Upper lobe of left lung (tissue), 6 donors: ENCODE measurements at regions not wholly inside any gene's neighbourhood (a gene's known extent, or its start where the extent isn't known, plus 50 kb on each side); places are given as distances from the start of the nearest gene placed in this dataset.
A peak's percentile ranks its signal among the peaks of the same experiment; 100 is the strongest.

ENCODE experiments used
- ATAC-seq, 2 donors: fragments of 200-7000 bp; cut with Tn5 transposase; one replicate each; pipeline ENCODE4 v1.9.1; 2022; ENCODE audit warnings: mild to moderate bottlenecking in 2 of 2, moderate library complexity in 2 of 2; ENCODE audit not compliant: low FRiP score in 2 of 2
- DNase-seq, 2 donors: peaks; one replicate each; pipeline ENCODE4 v3.0.0-alpha.2; 2019 to 2020
- H3K27ac ChIP-seq, 4 donors: fragments of 200-600 bp; sonication (generic); one replicate each; pipeline ENCODE4 v1.5.1; 2016 to 2019
- H3K27me3 ChIP-seq, 4 donors: fragments of 200-600 bp; sonication (generic); one replicate each; pipeline ENCODE4 v1.5.1; 2017 to 2019
- H3K36me3 ChIP-seq, 4 donors: fragments of 200-600 bp; sonication (generic); one replicate each; pipeline ENCODE4 v1.5.1; 2016 to 2019
- H3K4me1 ChIP-seq, 4 donors: fragments of 200-600 bp; sonication (generic); one replicate each; pipeline ENCODE4 v1.5.1; 2018 to 2019
- H3K4me3 ChIP-seq, 4 donors: fragments of 200-600 bp; sonication (generic); one replicate each; pipeline ENCODE4 v1.5.1; 2017 to 2019; ENCODE audit warnings: mild to moderate bottlenecking in 2 of 4, moderate library complexity in 1 of 4
- H3K9me3 ChIP-seq, 4 donors: fragments of 200-600 bp; sonication (generic); one replicate each; pipeline ENCODE4 v1.5.1; 2018 to 2019
- CTCF ChIP-seq, 6 experiments: fragments of 450-650 bp in 4 of 6; fragments of 200-600 bp in 2 of 6; sonication (generic) in 2 of 6; IDR thresholded peaks; one replicate each; pipeline ENCODE4 v1.5.1; 2016 to 2019; ENCODE audit warnings: antibody characterized with exemption in 6 of 6
- EP300 ChIP-seq, 4 donors: sonication (generic); formaldehyde crosslinking; IDR thresholded peaks; one replicate each; pipeline ENCODE4 v1.5.1; 2017; ENCODE audit warnings: antibody characterized with exemption in 4 of 4, control low read depth in 2 of 4
- POLR2A ChIP-seq, 4 donors: fragments of 450-650 bp; IDR thresholded peaks; one replicate each; pipeline ENCODE4 v1.5.1; 2016 to 2017; ENCODE audit warnings: antibody characterized with exemption in 4 of 4, mild to moderate bottlenecking in 2 of 4
- POLR2AphosphoS5 ChIP-seq, 2 donors: sonication (generic); formaldehyde crosslinking; IDR thresholded peaks; one replicate each; pipeline ENCODE4 v1.5.1; 2017; ENCODE audit warnings: antibody characterized with exemption in 2 of 2
- WGBS, 2 donors: methylation state at CpG; one replicate each; pipeline ENCODE4 v1.1.5; 2017 to 2018; 5-methylcytosine and 5-hydroxymethylcytosine counted together
- donor health status: DM: no; HTN: no; CAD: no; lungs with moderate emphysema.
- donor health status: DM: no; HTN: yes; CAD: no; lungs with severe emphysema.

GRCh38 chr11:70647188-70648166 lies 249.1 kb downstream of the CTTN start:
- Histone ChIP-seq H3K4me3 (no peak overlapping the region), H3K4me1 (no peaks in the 10 kb centered on the region), H3K27me3 (no peaks in the 10 kb centered on the region), H3K36me3 (no peaks in the 10 kb centered on the region), H3K9me3 (no peaks in the 10 kb centered on the region), H3K27ac (no peak overlapping the region)
- TF ChIP-seq CTCF (IDR thresholded peaks at IDR 0.05): no peak
- DNase-seq (no peak), ATAC-seq (no peak)
- WGBS, 2 donors: 54 to 65% methylated on average over 21 of the region's 21 CpGs

GRCh38 chr11:70650075-70650909 lies 252.0 kb downstream of the CTTN start:
- Histone ChIP-seq H3K27ac (no peak overlapping the region), H3K27me3 (no peaks in the 10 kb centered on the region), H3K9me3 (no peaks in the 10 kb centered on the region), H3K4me3 (no peak overlapping the region), H3K36me3 (no peaks in the 10 kb centered on the region), H3K4me1 (no peaks in the 10 kb centered on the region)
- DNase-seq (peak in 1 of 2 donors; percentile 43), ATAC-seq (peak; percentile 77 to 85)
- 51 to 60% methylated on average over 4 of the region's 4 CpGs for WGBS, 2 donors
- no peak for TF ChIP-seq POLR2A (IDR thresholded peaks at IDR 0.05)
- TF ChIP-seq CTCF (IDR thresholded peaks at IDR 0.05): no peak
- TF ChIP-seq EP300 (IDR thresholded peaks at IDR 0.05): no peak
- no peak for TF ChIP-seq POLR2AphosphoS5 (IDR thresholded peaks at IDR 0.05)

GRCh38 chr11:70651031-70651430 lies 252.7 kb downstream of the CTTN start:
- Histone ChIP-seq H3K4me1 (no peaks in the 10 kb centered on the region), H3K27ac (no peak overlapping the region), H3K36me3 (no peaks in the 10 kb centered on the region), H3K27me3 (no peaks in the 10 kb centered on the region), H3K4me3 (no peak overlapping the region), H3K9me3 (no peaks in the 10 kb centered on the region)
- DNase-seq (no peak), ATAC-seq (no peak)
- no peak for TF ChIP-seq POLR2A (IDR thresholded peaks at IDR 0.05)
- no peak for TF ChIP-seq POLR2AphosphoS5 (IDR thresholded peaks at IDR 0.05)
- TF ChIP-seq CTCF (IDR thresholded peaks at IDR 0.05): no peak
- TF ChIP-seq EP300 (IDR thresholded peaks at IDR 0.05): no peak
- WGBS, 2 donors: 81 to 85% methylated on average over 7 of the region's 7 CpGs

- H3K27me3 ChIP-seq: no peaks in the 10 kb centered on the region
- no peaks in the 10 kb centered on the region for H3K4me1 ChIP-seq
- H3K27ac ChIP-seq: no peak overlapping the region
- TF ChIP-seq POLR2AphosphoS5 (IDR thresholded peaks at IDR 0.05): no peak
- H3K4me3 ChIP-seq: no peak overlapping the region
- no peaks in the 10 kb centered on the region for H3K9me3 ChIP-seq
- WGBS, 2 donors: 71 to 77% methylated on average over 8 of the region's 8 CpGs
- no peak for ATAC-seq
- DNase-seq: no peak
- H3K36me3 ChIP-seq: no peaks in the 10 kb centered on the region
These were observed 255.7 kb downstream of the CTTN start for GRCh38 chr11:70654016-70654415.

- no peaks in the 10 kb centered on the region for H3K36me3 ChIP-seq
- no peak for TF ChIP-seq CTCF (IDR thresholded peaks at IDR 0.05)
- no peak for TF ChIP-seq POLR2A (IDR thresholded peaks at IDR 0.05)
- TF ChIP-seq EP300 (IDR thresholded peaks at IDR 0.05): no peak
- TF ChIP-seq POLR2AphosphoS5 (IDR thresholded peaks at IDR 0.05): no peak
- no peak overlapping the region for H3K27ac ChIP-seq
- DNase-seq (no peak), ATAC-seq (no peak)
- H3K4me1 ChIP-seq: no peaks in the 10 kb centered on the region
- peaks cover 0 to 2% (median 0%) of the 10 kb centered on the region in 4 donors for H3K27me3 ChIP-seq
- no peak overlapping the region for H3K4me3 ChIP-seq
- no peaks in the 10 kb centered on the region for H3K9me3 ChIP-seq
- WGBS, 2 donors: 82 to 84% methylated on average over 7 to 8 of the region's 8 CpGs
These were observed 257.5 kb downstream of the CTTN start for GRCh38 chr11:70655816-70656215.
